Suprapubic skin (tissue), 4 donors: ENCODE measurements at regions not wholly inside any gene's neighbourhood (a gene's known extent, or its start where the extent isn't known, plus 50 kb on each side); places are given as distances from the start of the nearest gene placed in this dataset.

Source experiments
- DNase-seq, 2 donors: peaks; one replicate each; pipeline ENCODE4 v3.0.0-alpha.2; 2019; ENCODE audit warnings: low spot score in 2 of 2
- H3K27ac ChIP-seq: fragments of 200-600 bp; sonication (generic); one replicate; pipeline ENCODE4 v1.5.1; 2019
- H3K27me3 ChIP-seq: fragments of 200-600 bp; sonication (generic); one replicate; pipeline ENCODE4 v1.5.1; 2019
- H3K36me3 ChIP-seq: fragments of 200-600 bp; sonication (generic); one replicate; pipeline ENCODE4 v1.5.1; 2019
- H3K4me1 ChIP-seq: fragments of 200-600 bp; sonication (generic); one replicate; pipeline ENCODE4 v1.5.1; 2019
- H3K4me3 ChIP-seq: fragments of 200-600 bp; sonication (generic); one replicate; pipeline ENCODE4 v1.5.1; 2019; ENCODE audit warnings: mild to moderate bottlenecking
- H3K9me3 ChIP-seq: fragments of 200-600 bp; sonication (generic); one replicate; pipeline ENCODE4 v1.5.1; 2019
- CTCF ChIP-seq, 2 donors: fragments of 200-600 bp in 1 of 2; fragments of 450-650 bp in 1 of 2; sonication (generic) in 1 of 2; IDR thresholded peaks; one replicate each; pipeline ENCODE4 v1.5.1; 2016 to 2019; ENCODE audit warnings: antibody characterized with exemption in 2 of 2, mild to moderate bottlenecking in 1 of 2, moderate library complexity in 1 of 2
- EP300 ChIP-seq: sonication (generic); formaldehyde crosslinking; IDR thresholded peaks from one replicate; pipeline ENCODE4 v1.6.1; 2017; ENCODE audit warnings: antibody characterized with exemption
- POLR2A ChIP-seq, 2 donors: fragments of 450-650 bp; IDR thresholded peaks; one replicate each; pipeline ENCODE4 v1.6.1; 2017; ENCODE audit warnings: antibody characterized with exemption in 2 of 2, mild to moderate bottlenecking in 2 of 2, moderate library complexity in 2 of 2
- POLR2AphosphoS5 ChIP-seq, 3 donors: sonication (generic); formaldehyde crosslinking; IDR thresholded peaks; one replicate each; pipeline ENCODE4 v1.6.1; 2017; ENCODE audit warnings: antibody characterized with exemption in 3 of 3
- WGBS: methylation state at CpG from one replicate; pipeline ENCODE4 v1.1.5; 2018; 5-methylcytosine and 5-hydroxymethylcytosine counted together

GRCh38 chr6:27685279-27685678 is 212.4 kb upstream of the ZNF184 start:
- no peak for DNase-seq
- H3K9me3 ChIP-seq: no peaks in the 10 kb centered on the region
- H3K27ac ChIP-seq: no peak overlapping the region
- no peak overlapping the region for H3K4me3 ChIP-seq
- peaks cover 40% of the 10 kb centered on the region for H3K27me3 ChIP-seq
- peaks cover 12% of the 10 kb centered on the region for H3K4me1 ChIP-seq
- H3K36me3 ChIP-seq: no peaks in the 10 kb centered on the region
- TF ChIP-seq CTCF (IDR thresholded peaks at IDR 0.05) (no peak), EP300 (no peak), POLR2A (IDR thresholded peaks at IDR 0.05) (no peak), POLR2AphosphoS5 (IDR thresholded peaks at IDR 0.05) (no peak)
- 76% methylated on average over 8 of the region's 8 CpGs for WGBS

GRCh38 chr6:27684264-27685211 is 211.6 kb upstream of the ZNF184 start:
- 48% methylated on average over 32 of the region's 34 CpGs for WGBS
- H3K36me3 ChIP-seq: no peaks in the 10 kb centered on the region
- H3K4me3 ChIP-seq: no peak overlapping the region
- H3K4me1 ChIP-seq: peaks cover 19% of the 10 kb centered on the region
- H3K27me3 ChIP-seq: peaks cover 47% of the 10 kb centered on the region
- TF ChIP-seq CTCF (IDR thresholded peaks at IDR 0.05): no peak
- TF ChIP-seq POLR2AphosphoS5 (IDR thresholded peaks at IDR 0.05): no peak
- no peak overlapping the region for H3K27ac ChIP-seq
- no peaks in the 10 kb centered on the region for H3K9me3 ChIP-seq
- DNase-seq: no peak

- TF ChIP-seq POLR2A (IDR thresholded peaks at IDR 0.05) (no peak), CTCF (IDR thresholded peaks at IDR 0.05) (no peak), POLR2AphosphoS5 (IDR thresholded peaks at IDR 0.05) (no peak), EP300 (no peak)
- no peak for DNase-seq
- Histone ChIP-seq H3K4me1 (peaks cover 8% of the 10 kb centered on the region), H3K36me3 (no peaks in the 10 kb centered on the region), H3K27me3 (peaks cover 85% of the 10 kb centered on the region), H3K4me3 (no peak overlapping the region), H3K9me3 (no peaks in the 10 kb centered on the region), H3K27ac (no peak overlapping the region)
- WGBS: 16% methylated on average over 47 of the region's 47 CpGs
These were observed 207.2 kb upstream of the ZNF184 start for GRCh38 chr6:27679964-27680694.

GRCh38 chr6:27679308-27679963 is 206.5 kb upstream of the ZNF184 start:
- no peak overlapping the region for H3K4me3 ChIP-seq
- H3K36me3 ChIP-seq: no peaks in the 10 kb centered on the region
- H3K27me3 ChIP-seq: peaks cover 91% of the 10 kb centered on the region
- no peak for DNase-seq
- no peak overlapping the region for H3K27ac ChIP-seq
- H3K4me1 ChIP-seq: peaks cover 8% of the 10 kb centered on the region
- no peaks in the 10 kb centered on the region for H3K9me3 ChIP-seq
- WGBS: 25% methylated on average over 25 of the region's 27 CpGs
- no peak for TF ChIP-seq CTCF (IDR thresholded peaks at IDR 0.05)
- TF ChIP-seq POLR2AphosphoS5 (IDR thresholded peaks at IDR 0.05): no peak
- no peak for TF ChIP-seq POLR2A (IDR thresholded peaks at IDR 0.05)
- no peak for TF ChIP-seq EP300

- no peaks in the 10 kb centered on the region for H3K9me3 ChIP-seq
- TF ChIP-seq CTCF (IDR thresholded peaks at IDR 0.05) (no peak), POLR2AphosphoS5 (IDR thresholded peaks at IDR 0.05) (no peak), POLR2A (IDR thresholded peaks at IDR 0.05) (no peak), EP300 (no peak)
- peaks cover 92% of the 10 kb centered on the region for H3K27me3 ChIP-seq
- no peak overlapping the region for H3K4me3 ChIP-seq
- WGBS: 69% methylated on average over 5 of the region's 5 CpGs
- H3K36me3 ChIP-seq: no peaks in the 10 kb centered on the region
- DNase-seq: no peak
- H3K27ac ChIP-seq: no peak overlapping the region
- peaks cover 8% of the 10 kb centered on the region for H3K4me1 ChIP-seq
These were observed 205.6 kb upstream of the ZNF184 start for GRCh38 chr6:27678469-27678868.
